PC-3 (cell line): ENCODE measurements at regions not wholly inside any gene's neighbourhood (a gene's known extent, or its start where the extent isn't known, plus 50 kb on each side); places are given as distances from the start of the nearest gene placed in this dataset.

Experiments used
- EZH2 ChIP-seq: fragments of 300-600 bp; sonication (generic); IDR thresholded peaks from one replicate; pipeline ENCODE4 v1.6.1; 2017; ENCODE audit warnings: antibody characterized with exemption, mild to moderate bottlenecking, low read length; ENCODE audit not compliant: unreplicated experiment
- EZH2phosphoT487 ChIP-seq: fragments of 300-600 bp; sonication (generic); IDR thresholded peaks from 2 replicates; pipeline ENCODE4 v1.6.1; 2018; ENCODE audit warnings: mild to moderate bottlenecking, antibody characterized with exemption, low read length, borderline replicate concordance
- TF ChIP-seq, protein P1 (sequence below): fragments of 300-600 bp; sonication (generic); conservative IDR thresholded peaks from 2 replicates; pipeline ENCODE4 v1.5.1; 2017; ENCODE audit warnings: antibody characterized with exemption, low read depth, mild to moderate bottlenecking, low read length

DNA sequence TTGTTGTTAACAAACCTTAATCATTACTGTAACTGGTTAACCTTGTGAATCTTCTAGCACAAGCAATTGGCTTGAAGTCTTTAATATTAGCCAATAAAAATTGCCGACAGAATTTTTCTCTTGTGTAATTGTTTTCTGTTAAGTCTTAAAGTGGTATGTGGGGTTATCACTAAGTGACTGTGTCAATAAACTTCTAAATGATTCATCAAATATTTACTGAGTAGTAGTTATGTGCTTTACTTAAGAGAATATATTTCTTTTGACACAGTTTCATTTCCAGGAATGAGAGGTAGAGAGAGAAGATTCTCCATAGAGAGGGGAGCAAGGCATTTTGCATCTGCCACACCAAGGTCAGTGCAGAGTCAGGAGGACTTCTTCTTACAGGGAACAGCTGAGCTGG, 2361.6 kb upstream of the AGA start:
- TF ChIP-seq EZH2phosphoT487 (no peak), EZH2 (no peak)
- TF ChIP-seq, protein P1, sequence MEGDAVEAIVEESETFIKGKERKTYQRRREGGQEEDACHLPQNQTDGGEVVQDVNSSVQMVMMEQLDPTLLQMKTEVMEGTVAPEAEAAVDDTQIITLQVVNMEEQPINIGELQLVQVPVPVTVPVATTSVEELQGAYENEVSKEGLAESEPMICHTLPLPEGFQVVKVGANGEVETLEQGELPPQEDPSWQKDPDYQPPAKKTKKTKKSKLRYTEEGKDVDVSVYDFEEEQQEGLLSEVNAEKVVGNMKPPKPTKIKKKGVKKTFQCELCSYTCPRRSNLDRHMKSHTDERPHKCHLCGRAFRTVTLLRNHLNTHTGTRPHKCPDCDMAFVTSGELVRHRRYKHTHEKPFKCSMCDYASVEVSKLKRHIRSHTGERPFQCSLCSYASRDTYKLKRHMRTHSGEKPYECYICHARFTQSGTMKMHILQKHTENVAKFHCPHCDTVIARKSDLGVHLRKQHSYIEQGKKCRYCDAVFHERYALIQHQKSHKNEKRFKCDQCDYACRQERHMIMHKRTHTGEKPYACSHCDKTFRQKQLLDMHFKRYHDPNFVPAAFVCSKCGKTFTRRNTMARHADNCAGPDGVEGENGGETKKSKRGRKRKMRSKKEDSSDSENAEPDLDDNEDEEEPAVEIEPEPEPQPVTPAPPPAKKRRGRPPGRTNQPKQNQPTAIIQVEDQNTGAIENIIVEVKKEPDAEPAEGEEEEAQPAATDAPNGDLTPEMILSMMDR = no peak
